Fibroblast of the aortic adventitia (primary cell): ENCODE measurements at regions not wholly inside any gene's neighbourhood (a gene's known extent, or its start where the extent isn't known, plus 50 kb on each side); places are given as distances from the start of the nearest gene placed in this dataset.

ENCODE experiments used
- DNase-seq: peaks from one replicate; pipeline ENCODE4 v3.0.0-alpha.2; 2010; ENCODE audit warnings: low read depth
- H3K4me3 ChIP-seq: 2 replicates; pipeline ENCODE4 v1.5.1; 2011; ENCODE audit warnings: low read depth, mild to moderate bottlenecking, control low read depth, low read length, moderate library complexity
- TF ChIP-seq, protein P1 (sequence below): IDR thresholded peaks from 2 replicates; pipeline ENCODE4 v1.5.1; 2011; ENCODE audit warnings: mild to moderate bottlenecking, low read length, control low read depth, inconsistent platforms; ENCODE audit not compliant: insufficient read depth

- DNase-seq, result no peak
- TF ChIP-seq, protein P1, sequence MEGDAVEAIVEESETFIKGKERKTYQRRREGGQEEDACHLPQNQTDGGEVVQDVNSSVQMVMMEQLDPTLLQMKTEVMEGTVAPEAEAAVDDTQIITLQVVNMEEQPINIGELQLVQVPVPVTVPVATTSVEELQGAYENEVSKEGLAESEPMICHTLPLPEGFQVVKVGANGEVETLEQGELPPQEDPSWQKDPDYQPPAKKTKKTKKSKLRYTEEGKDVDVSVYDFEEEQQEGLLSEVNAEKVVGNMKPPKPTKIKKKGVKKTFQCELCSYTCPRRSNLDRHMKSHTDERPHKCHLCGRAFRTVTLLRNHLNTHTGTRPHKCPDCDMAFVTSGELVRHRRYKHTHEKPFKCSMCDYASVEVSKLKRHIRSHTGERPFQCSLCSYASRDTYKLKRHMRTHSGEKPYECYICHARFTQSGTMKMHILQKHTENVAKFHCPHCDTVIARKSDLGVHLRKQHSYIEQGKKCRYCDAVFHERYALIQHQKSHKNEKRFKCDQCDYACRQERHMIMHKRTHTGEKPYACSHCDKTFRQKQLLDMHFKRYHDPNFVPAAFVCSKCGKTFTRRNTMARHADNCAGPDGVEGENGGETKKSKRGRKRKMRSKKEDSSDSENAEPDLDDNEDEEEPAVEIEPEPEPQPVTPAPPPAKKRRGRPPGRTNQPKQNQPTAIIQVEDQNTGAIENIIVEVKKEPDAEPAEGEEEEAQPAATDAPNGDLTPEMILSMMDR, result no peak
- H3K4me3 ChIP-seq, result no peak overlapping the region
Observed at GRCh38 chr12:92478692-92479091, 224.1 kb upstream of the PLEKHG7 start.

- DNase-seq, result no peak
- TF ChIP-seq, protein P1, result no peak
- H3K4me3 ChIP-seq, result no peak overlapping the region
Observed at GRCh38 chr12:92476844-92477243, 225.9 kb upstream of the PLEKHG7 start.

- no peak overlapping the region for H3K4me3 ChIP-seq
- DNase-seq, result no peak
- TF ChIP-seq, protein P1, result no peak
Observed at GRCh38 chr12:92473564-92473963, 229.2 kb upstream of the PLEKHG7 start.

DNA sequence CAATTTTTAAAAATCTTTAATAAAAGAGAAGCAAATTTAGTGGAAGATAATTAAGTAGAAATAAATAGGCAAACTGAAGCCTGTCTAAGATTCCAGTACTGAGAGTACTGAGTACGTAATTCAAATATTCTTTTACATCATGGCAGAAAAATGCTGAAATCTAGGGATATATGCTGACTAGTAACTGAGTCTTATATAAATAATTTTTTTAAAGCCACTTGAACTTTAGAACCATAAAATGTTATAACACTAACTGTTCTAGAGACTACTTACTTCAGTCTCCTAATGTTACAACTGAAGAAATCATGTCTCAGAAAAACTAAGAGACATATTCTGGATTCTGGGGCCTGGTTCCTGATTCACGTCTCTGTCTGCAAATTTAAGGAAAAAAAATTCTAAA, 230.6 kb upstream of the PLEKHG7 start:
- DNase-seq, result peak; percentile 5
- H3K4me3 ChIP-seq, result no peak overlapping the region
- TF ChIP-seq, protein P1, result no peak

DNA sequence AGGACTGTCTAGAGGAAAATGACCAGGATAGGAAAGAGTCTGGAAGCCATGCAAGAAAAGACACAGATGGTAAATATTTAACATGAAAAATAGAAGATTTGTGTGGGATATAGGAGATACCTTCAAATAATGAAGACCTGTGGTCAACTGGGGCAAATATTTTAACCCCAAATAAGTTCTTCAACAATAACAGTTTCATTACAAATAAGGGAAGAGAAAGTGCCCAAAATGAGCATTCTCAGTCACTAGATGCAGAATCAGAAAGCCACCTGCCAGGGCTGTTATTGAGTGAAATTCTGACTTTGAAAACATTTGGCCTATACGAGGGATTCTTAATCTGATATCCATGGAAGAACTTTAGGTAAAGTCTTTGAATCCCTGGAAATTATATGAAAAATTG, 231.2 kb upstream of the PLEKHG7 start:
- TF ChIP-seq, protein P1, result no peak
- no peak for DNase-seq
- H3K4me3 ChIP-seq, result no peak overlapping the region

GRCh38 chr12:92470608-92471021, 232.2 kb upstream of the PLEKHG7 start:
- DNase-seq, result no peak
- TF ChIP-seq, protein P1, result no peak
- no peak overlapping the region for H3K4me3 ChIP-seq

- TF ChIP-seq, protein P1, result no peak
- H3K4me3 ChIP-seq, result no peak overlapping the region
- peak; percentile 50 for DNase-seq
Observed at GRCh38 chr12:92469837-92470236, 233.0 kb upstream of the PLEKHG7 start.
